Liver (tissue), 8 donors: ENCODE measurements at regions not wholly inside any gene's neighbourhood (a gene's known extent, or its start where the extent isn't known, plus 50 kb on each side); places are given as distances from the start of the nearest gene placed in this dataset.

Experiments
- DNase-seq: peaks from one replicate; pipeline ENCODE4 v3.0.0-alpha.2; 2017; ENCODE audit warnings: low spot score
- H3K27ac ChIP-seq, 2 donors: one replicate each; pipeline ENCODE4 v1.7.0; 2013; ENCODE audit warnings: inconsistent platforms in 2 of 2, low read length in 2 of 2, control low read depth in 1 of 2, low read depth in 1 of 2, mild to moderate bottlenecking in 1 of 2
- H3K27me3 ChIP-seq, 4 donors: one replicate each; pipeline versions ENCODE4 v1.6.1 to v1.7.0; 2013; ENCODE audit warnings: low read length in 3 of 4, inconsistent platforms in 1 of 4, mild to moderate bottlenecking in 1 of 4, moderate library complexity in 1 of 4; ENCODE audit not compliant: control insufficient read depth in 4 of 4, insufficient read depth in 4 of 4
- H3K36me3 ChIP-seq, 4 donors: one replicate each; pipeline versions ENCODE4 v1.6.1 to v1.7.0; 2013; ENCODE audit warnings: low read length in 3 of 4, mild to moderate bottlenecking in 3 of 4, low read depth in 1 of 4, moderate library complexity in 1 of 4; ENCODE audit not compliant: control insufficient read depth in 4 of 4, insufficient read depth in 3 of 4
- H3K4me1 ChIP-seq, 4 donors: one replicate each; pipeline versions ENCODE4 v1.6.1 to v1.7.0; 2013; ENCODE audit warnings: low read length in 3 of 4, mild to moderate bottlenecking in 3 of 4, moderate library complexity in 1 of 4; ENCODE audit not compliant: control insufficient read depth in 4 of 4, insufficient read depth in 4 of 4
- H3K4me3 ChIP-seq, 3 donors: one replicate each; pipeline versions ENCODE4 v1.6.1 to v1.7.0; 2013; ENCODE audit warnings: low read length in 3 of 3, control low read depth in 1 of 3, low read depth in 1 of 3, mild to moderate bottlenecking in 1 of 3
- H3K9ac ChIP-seq, 2 donors: one replicate each; pipeline ENCODE4 v1.7.0; 2013; ENCODE audit warnings: low read length in 2 of 2, mild to moderate bottlenecking in 2 of 2, moderate library complexity in 2 of 2, control low read depth in 1 of 2, low read depth in 1 of 2
- H3K9me3 ChIP-seq, 4 donors: one replicate each; pipeline versions ENCODE4 v1.6.1 to v1.7.0; 2013; ENCODE audit warnings: low read length in 3 of 4; ENCODE audit not compliant: control insufficient read depth in 4 of 4
- CTCF ChIP-seq: fragments of 150-350 bp; IDR thresholded peaks from 2 replicates; pipeline ENCODE4 v1.5.1; 2017; ENCODE audit warnings: improper control_type of control experiment, low read depth, low read length; ENCODE audit not compliant: missing input control
- EGR1 ChIP-seq, 2 donors: IDR thresholded peaks; 2 replicates each; pipeline ENCODE4 v1.6.1; 2016 to 2018; ENCODE audit warnings: antibody characterized with exemption in 2 of 2, low read depth in 2 of 2
- FOXA2 ChIP-seq: IDR thresholded peaks from 2 replicates; pipeline ENCODE4 v1.6.1; 2016; ENCODE audit warnings: antibody characterized with exemption
- HNF4A ChIP-seq, 2 donors: conservative IDR thresholded peaks; 2 replicates each; pipeline ENCODE4 v1.6.1; 2016; ENCODE audit warnings: antibody characterized with exemption in 2 of 2, mild to moderate bottlenecking in 2 of 2
- HNF4G ChIP-seq: IDR thresholded peaks from 2 replicates; pipeline ENCODE4 v1.6.1; 2016; ENCODE audit warnings: antibody characterized with exemption
- JUND ChIP-seq, 2 donors: IDR thresholded peaks; 2 replicates each; pipeline ENCODE4 v1.6.1; 2016; ENCODE audit warnings: antibody characterized with exemption in 2 of 2
- MAX ChIP-seq: IDR thresholded peaks from 2 replicates; pipeline ENCODE4 v1.6.1; 2016; ENCODE audit warnings: antibody characterized with exemption
- RAD21 ChIP-seq, 2 donors: IDR thresholded peaks; 2 replicates each; pipeline ENCODE4 v1.6.1; 2016; ENCODE audit warnings: antibody characterized with exemption in 2 of 2, mild to moderate bottlenecking in 2 of 2
- RXRA ChIP-seq, 2 donors: IDR thresholded peaks; 2 replicates each; pipeline ENCODE4 v1.6.1; 2017 to 2018; ENCODE audit warnings: antibody characterized with exemption in 2 of 2, mild to moderate bottlenecking in 1 of 2
- SP1 ChIP-seq: IDR thresholded peaks from 2 replicates; pipeline ENCODE4 v1.6.1; 2018; ENCODE audit warnings: antibody characterized with exemption, mild to moderate bottlenecking
- TAF1 ChIP-seq: conservative IDR thresholded peaks from 2 replicates; pipeline ENCODE4 v1.6.1; 2016; ENCODE audit warnings: antibody characterized with exemption, mild to moderate bottlenecking
- YY1 ChIP-seq: IDR thresholded peaks from 2 replicates; pipeline ENCODE4 v1.6.1; 2016; ENCODE audit warnings: antibody characterized with exemption, mild to moderate bottlenecking
- WGBS: extraction: QIAGEN DNeasy Blood & Tissue Kit; methylation state at CpG from one replicate; pipeline ENCODE4 v1.1.7; 2013; 5-methylcytosine and 5-hydroxymethylcytosine counted together
- TF ChIP-seq, protein P1 (sequence below): IDR thresholded peaks from 2 replicates; pipeline ENCODE4 v1.6.1; 2016; ENCODE audit warnings: antibody characterized with exemption, mild to moderate bottlenecking
- TF ChIP-seq, protein P2 (sequence below): IDR thresholded peaks from 2 replicates; pipeline ENCODE4 v1.6.1; 2016; ENCODE audit warnings: antibody characterized with exemption
- TF ChIP-seq, protein P3 (sequence below): IDR thresholded peaks from 2 replicates; pipeline ENCODE4 v1.6.1; 2016; ENCODE audit warnings: antibody characterized with exemption
- donor health status: healthy.
- donor health status: healthy.
- donor health status: healthy.
- donor health status: healthy.
- donor health status: healthy.

DNA sequence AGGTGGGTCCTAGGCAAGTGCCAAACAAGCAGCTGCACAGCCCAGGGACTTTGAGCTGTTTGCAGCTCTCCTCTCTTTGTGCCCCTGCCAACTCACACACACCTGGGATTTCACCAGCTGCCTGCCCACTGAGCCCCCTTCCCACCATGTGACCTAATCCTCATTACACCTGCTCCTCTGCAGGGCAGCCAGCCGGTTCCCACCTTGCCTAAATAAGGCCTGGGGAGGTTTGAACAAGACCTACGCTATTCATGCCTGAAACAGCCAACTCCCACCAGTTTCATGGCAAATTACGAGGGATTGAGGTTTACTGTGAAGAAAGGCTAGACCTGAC is 92.6 kb upstream of the SOX4 start:
- no peaks in the 10 kb centered on the region for H3K4me1 ChIP-seq
- TF ChIP-seq SP1: no peak
- TF ChIP-seq MAX: no peak
- no peak for TF ChIP-seq YY1
- TF ChIP-seq, protein P1, sequence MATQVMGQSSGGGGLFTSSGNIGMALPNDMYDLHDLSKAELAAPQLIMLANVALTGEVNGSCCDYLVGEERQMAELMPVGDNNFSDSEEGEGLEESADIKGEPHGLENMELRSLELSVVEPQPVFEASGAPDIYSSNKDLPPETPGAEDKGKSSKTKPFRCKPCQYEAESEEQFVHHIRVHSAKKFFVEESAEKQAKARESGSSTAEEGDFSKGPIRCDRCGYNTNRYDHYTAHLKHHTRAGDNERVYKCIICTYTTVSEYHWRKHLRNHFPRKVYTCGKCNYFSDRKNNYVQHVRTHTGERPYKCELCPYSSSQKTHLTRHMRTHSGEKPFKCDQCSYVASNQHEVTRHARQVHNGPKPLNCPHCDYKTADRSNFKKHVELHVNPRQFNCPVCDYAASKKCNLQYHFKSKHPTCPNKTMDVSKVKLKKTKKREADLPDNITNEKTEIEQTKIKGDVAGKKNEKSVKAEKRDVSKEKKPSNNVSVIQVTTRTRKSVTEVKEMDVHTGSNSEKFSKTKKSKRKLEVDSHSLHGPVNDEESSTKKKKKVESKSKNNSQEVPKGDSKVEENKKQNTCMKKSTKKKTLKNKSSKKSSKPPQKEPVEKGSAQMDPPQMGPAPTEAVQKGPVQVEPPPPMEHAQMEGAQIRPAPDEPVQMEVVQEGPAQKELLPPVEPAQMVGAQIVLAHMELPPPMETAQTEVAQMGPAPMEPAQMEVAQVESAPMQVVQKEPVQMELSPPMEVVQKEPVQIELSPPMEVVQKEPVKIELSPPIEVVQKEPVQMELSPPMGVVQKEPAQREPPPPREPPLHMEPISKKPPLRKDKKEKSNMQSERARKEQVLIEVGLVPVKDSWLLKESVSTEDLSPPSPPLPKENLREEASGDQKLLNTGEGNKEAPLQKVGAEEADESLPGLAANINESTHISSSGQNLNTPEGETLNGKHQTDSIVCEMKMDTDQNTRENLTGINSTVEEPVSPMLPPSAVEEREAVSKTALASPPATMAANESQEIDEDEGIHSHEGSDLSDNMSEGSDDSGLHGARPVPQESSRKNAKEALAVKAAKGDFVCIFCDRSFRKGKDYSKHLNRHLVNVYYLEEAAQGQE: no peak
- no peak for TF ChIP-seq CTCF
- TF ChIP-seq FOXA2: no peak
- TF ChIP-seq, protein P2, sequence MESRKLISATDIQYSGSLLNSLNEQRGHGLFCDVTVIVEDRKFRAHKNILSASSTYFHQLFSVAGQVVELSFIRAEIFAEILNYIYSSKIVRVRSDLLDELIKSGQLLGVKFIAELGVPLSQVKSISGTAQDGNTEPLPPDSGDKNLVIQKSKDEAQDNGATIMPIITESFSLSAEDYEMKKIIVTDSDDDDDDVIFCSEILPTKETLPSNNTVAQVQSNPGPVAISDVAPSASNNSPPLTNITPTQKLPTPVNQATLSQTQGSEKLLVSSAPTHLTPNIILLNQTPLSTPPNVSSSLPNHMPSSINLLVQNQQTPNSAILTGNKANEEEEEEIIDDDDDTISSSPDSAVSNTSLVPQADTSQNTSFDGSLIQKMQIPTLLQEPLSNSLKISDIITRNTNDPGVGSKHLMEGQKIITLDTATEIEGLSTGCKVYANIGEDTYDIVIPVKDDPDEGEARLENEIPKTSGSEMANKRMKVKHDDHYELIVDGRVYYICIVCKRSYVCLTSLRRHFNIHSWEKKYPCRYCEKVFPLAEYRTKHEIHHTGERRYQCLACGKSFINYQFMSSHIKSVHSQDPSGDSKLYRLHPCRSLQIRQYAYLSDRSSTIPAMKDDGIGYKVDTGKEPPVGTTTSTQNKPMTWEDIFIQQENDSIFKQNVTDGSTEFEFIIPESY: no peak
- whole genome bisulfite sequencing: 80% methylated on average over 3 of the region's 3 CpGs
- no peak overlapping the region for H3K9ac ChIP-seq
- no peaks in the 10 kb centered on the region for H3K9me3 ChIP-seq
- H3K4me3 ChIP-seq: no peak overlapping the region
- H3K36me3 ChIP-seq: no peaks in the 10 kb centered on the region
- H3K27ac ChIP-seq: no peak overlapping the region
- H3K27me3 ChIP-seq: no peaks in the 10 kb centered on the region
- no peak for DNase-seq

DNA sequence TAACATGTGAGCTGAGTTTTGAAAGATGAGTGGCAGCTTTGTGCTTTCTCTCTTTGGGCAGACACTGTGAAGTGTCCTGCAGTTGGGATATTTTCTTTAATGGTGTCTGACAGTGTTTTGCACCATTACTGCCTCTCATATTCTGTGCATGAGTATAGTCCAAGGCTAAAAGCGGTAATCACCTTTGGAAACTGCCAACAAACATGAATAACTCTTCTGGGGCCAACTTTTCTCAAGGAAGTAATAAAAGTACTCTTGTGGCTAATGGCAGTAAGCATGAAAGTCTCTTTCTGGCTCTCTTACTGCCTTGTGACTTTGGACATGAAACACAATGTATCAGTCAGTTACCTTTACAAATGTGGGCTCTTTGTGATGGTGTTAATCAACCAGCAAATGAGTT is 91.7 kb upstream of the SOX4 start:
- no peak for TF ChIP-seq HNF4G
- no peak for TF ChIP-seq RXRA (IDR thresholded peaks at IDR 0.05)
- no peak for TF ChIP-seq JUND (IDR thresholded peaks at IDR 0.05)
- TF ChIP-seq CTCF: no peak
- TF ChIP-seq TAF1: no peak
- TF ChIP-seq EGR1 (IDR thresholded peaks at IDR 0.05; ENCODE audit: low read depth in 2 of 2): no peak
- no peak for TF ChIP-seq HNF4A (conservative IDR thresholded peaks at IDR 0.05)
- TF ChIP-seq, protein P3, sequence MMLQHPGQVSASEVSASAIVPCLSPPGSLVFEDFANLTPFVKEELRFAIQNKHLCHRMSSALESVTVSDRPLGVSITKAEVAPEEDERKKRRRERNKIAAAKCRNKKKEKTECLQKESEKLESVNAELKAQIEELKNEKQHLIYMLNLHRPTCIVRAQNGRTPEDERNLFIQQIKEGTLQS: no peak
- TF ChIP-seq MAX: no peak
- TF ChIP-seq FOXA2: no peak
- no peak for TF ChIP-seq RAD21 (IDR thresholded peaks at IDR 0.05)
- no peak for TF ChIP-seq SP1
- TF ChIP-seq, protein P2: no peak
- no peak for DNase-seq
- Histone ChIP-seq H3K4me3 (no peak overlapping the region), H3K27ac (no peak overlapping the region), H3K4me1 (no peaks in the 10 kb centered on the region), H3K9ac (no peak overlapping the region), H3K36me3 (no peaks in the 10 kb centered on the region), H3K27me3 (no peaks in the 10 kb centered on the region), H3K9me3 (no peaks in the 10 kb centered on the region)
- 87% methylated on average over 1 of the region's 1 CpG for WGBS
